ENCODE measurements at regions not wholly inside any gene's neighbourhood (a gene's known extent, or its start where the extent isn't known, plus 50 kb on each side); places are given as distances from the start of the nearest gene placed in this dataset.
"Not testable (repeated sequence)": the region's sequence is repeated elsewhere in the genome, so short reads cannot be mapped to it uniquely, and the experiment has no call there.

GRCh38 chr9:66794769-66795168 lies 105.8 kb upstream of the ZNF658 start:
- H3F3A ChIP-seq (ENCODE audit: insufficient read depth, low read depth); H3K27me3 ChIP-seq (ENCODE audit: insufficient read depth, low read depth); H3K36me3 ChIP-seq (ENCODE audit: low read depth); H3K27ac ChIP-seq; H3K4me2 ChIP-seq; H3K4me1 ChIP-seq (replicated peaks; ENCODE audit: insufficient read depth); BruUV-seq (replicated peaks); H3K9me3 ChIP-seq (ENCODE audit: insufficient read depth, low read depth); H4K20me1 ChIP-seq (ENCODE audit: insufficient read depth); H3K9me2 ChIP-seq (ENCODE audit: insufficient read depth); H3K4me3 ChIP-seq; intact Hi-C loops (cut with micrococcal nuclease; ENCODE audit: unreplicated experiment); CTCF ChIA-PET; POLR2A ChIA-PET (ENCODE audit: unreplicated experiment); H2AFZ ChIP-seq; H3K79me2 ChIP-seq (ENCODE audit: low read depth); DNase-seq: not testable (repeated sequence)

- H3K4me2 ChIP-seq; H3K9me3 ChIP-seq (ENCODE audit: insufficient read depth, low read depth); POLR2A ChIA-PET (ENCODE audit: unreplicated experiment); H3K27me3 ChIP-seq (ENCODE audit: insufficient read depth, low read depth); DNase-seq; intact Hi-C loops (cut with micrococcal nuclease; ENCODE audit: unreplicated experiment); H3K9me2 ChIP-seq (ENCODE audit: insufficient read depth); H3K27ac ChIP-seq; H3F3A ChIP-seq (ENCODE audit: insufficient read depth, low read depth); H3K36me3 ChIP-seq (ENCODE audit: low read depth); BruUV-seq (replicated peaks); H2AFZ ChIP-seq; H4K20me1 ChIP-seq (ENCODE audit: insufficient read depth); H3K79me2 ChIP-seq (ENCODE audit: low read depth); H3K4me3 ChIP-seq; H3K4me1 ChIP-seq (replicated peaks; ENCODE audit: insufficient read depth); CTCF ChIA-PET: not testable (repeated sequence)
These were observed 104.6 kb upstream of the ZNF658 start for GRCh38 chr9:66795723-66796503.

- not testable (repeated sequence) for BruUV-seq (replicated peaks)
These were observed 102.5 kb upstream of the ZNF658 start for GRCh38 chr9:66797905-66798616.

GRCh38 chr9:66803619-66804018 lies 96.9 kb upstream of the ZNF658 start:
- CTCF ChIA-PET; H3K4me1 ChIP-seq (replicated peaks; ENCODE audit: insufficient read depth); H3K79me2 ChIP-seq (ENCODE audit: low read depth); H3F3A ChIP-seq (ENCODE audit: insufficient read depth, low read depth); H3K4me2 ChIP-seq; H3K4me3 ChIP-seq; H4K20me1 ChIP-seq (ENCODE audit: insufficient read depth); DNase-seq; intact Hi-C loops (cut with micrococcal nuclease; ENCODE audit: unreplicated experiment); H3K36me3 ChIP-seq (ENCODE audit: low read depth); BruUV-seq (replicated peaks); H3K9me3 ChIP-seq (ENCODE audit: insufficient read depth, low read depth); H3K27ac ChIP-seq; H2AFZ ChIP-seq; POLR2A ChIA-PET (ENCODE audit: unreplicated experiment); H3K27me3 ChIP-seq (ENCODE audit: insufficient read depth, low read depth); H3K9me2 ChIP-seq (ENCODE audit: insufficient read depth): not testable (repeated sequence)

More at GRCh38 chr9:66797905-66798616, 102.5 kb upstream of the ZNF658 start:
- H3K4me3 ChIP-seq; CTCF ChIA-PET; H3F3A ChIP-seq (ENCODE audit: insufficient read depth, low read depth); H3K4me2 ChIP-seq; H3K9me2 ChIP-seq (ENCODE audit: insufficient read depth); POLR2A ChIA-PET (ENCODE audit: unreplicated experiment); H2AFZ ChIP-seq; H3K9me3 ChIP-seq (ENCODE audit: insufficient read depth, low read depth); intact Hi-C loops (cut with micrococcal nuclease; ENCODE audit: unreplicated experiment); H3K27ac ChIP-seq; H3K36me3 ChIP-seq (ENCODE audit: low read depth); H3K4me1 ChIP-seq (replicated peaks; ENCODE audit: insufficient read depth); H3K79me2 ChIP-seq (ENCODE audit: low read depth); H3K27me3 ChIP-seq (ENCODE audit: insufficient read depth, low read depth); H4K20me1 ChIP-seq (ENCODE audit: insufficient read depth); DNase-seq: not testable (repeated sequence)

GRCh38 chr9:66810247-66810646 lies 90.3 kb upstream of the ZNF658 start:
- POLR2A ChIA-PET (ENCODE audit: unreplicated experiment); H3K36me3 ChIP-seq (ENCODE audit: low read depth); BruUV-seq (replicated peaks); H3F3A ChIP-seq (ENCODE audit: insufficient read depth, low read depth); H3K9me3 ChIP-seq (ENCODE audit: insufficient read depth, low read depth); H3K4me3 ChIP-seq; H4K20me1 ChIP-seq (ENCODE audit: insufficient read depth); H3K27ac ChIP-seq; H2AFZ ChIP-seq; H3K27me3 ChIP-seq (ENCODE audit: insufficient read depth, low read depth); CTCF ChIA-PET; intact Hi-C loops (cut with micrococcal nuclease; ENCODE audit: unreplicated experiment); DNase-seq; H3K4me1 ChIP-seq (replicated peaks; ENCODE audit: insufficient read depth); H3K4me2 ChIP-seq; H3K79me2 ChIP-seq (ENCODE audit: low read depth); H3K9me2 ChIP-seq (ENCODE audit: insufficient read depth): not testable (repeated sequence)

GRCh38 chr9:66812367-66812766 lies 88.2 kb upstream of the ZNF658 start:
- H3K4me1 ChIP-seq (replicated peaks; ENCODE audit: insufficient read depth); H3K36me3 ChIP-seq (ENCODE audit: low read depth); POLR2A ChIA-PET (ENCODE audit: unreplicated experiment); H3F3A ChIP-seq (ENCODE audit: insufficient read depth, low read depth); H3K27ac ChIP-seq; H4K20me1 ChIP-seq (ENCODE audit: insufficient read depth); H3K79me2 ChIP-seq (ENCODE audit: low read depth); H3K9me3 ChIP-seq (ENCODE audit: insufficient read depth, low read depth); H3K4me2 ChIP-seq; H2AFZ ChIP-seq; H3K4me3 ChIP-seq; BruUV-seq (replicated peaks); DNase-seq; intact Hi-C loops (cut with micrococcal nuclease; ENCODE audit: unreplicated experiment); H3K9me2 ChIP-seq (ENCODE audit: insufficient read depth); H3K27me3 ChIP-seq (ENCODE audit: insufficient read depth, low read depth); CTCF ChIA-PET: not testable (repeated sequence)

GRCh38 chr9:66812967-66813366 lies 87.6 kb upstream of the ZNF658 start:
- BruUV-seq (replicated peaks); H3K4me2 ChIP-seq; H3K4me3 ChIP-seq; DNase-seq; H3K36me3 ChIP-seq (ENCODE audit: low read depth); POLR2A ChIA-PET (ENCODE audit: unreplicated experiment); H3K9me2 ChIP-seq (ENCODE audit: insufficient read depth); intact Hi-C loops (cut with micrococcal nuclease; ENCODE audit: unreplicated experiment); H3F3A ChIP-seq (ENCODE audit: insufficient read depth, low read depth); H3K79me2 ChIP-seq (ENCODE audit: low read depth); H2AFZ ChIP-seq; H3K27ac ChIP-seq; H4K20me1 ChIP-seq (ENCODE audit: insufficient read depth); CTCF ChIA-PET; H3K4me1 ChIP-seq (replicated peaks; ENCODE audit: insufficient read depth); H3K9me3 ChIP-seq (ENCODE audit: insufficient read depth, low read depth); H3K27me3 ChIP-seq (ENCODE audit: insufficient read depth, low read depth): not testable (repeated sequence)

Data from PC-9 (cell line).